WTC11 (cell line): ENCODE measurements at regions not wholly inside any gene's neighbourhood (a gene's known extent, or its start where the extent isn't known, plus 50 kb on each side); places are given as distances from the start of the nearest gene placed in this dataset.

Experiments used
- ATAC-seq: fragments of 200-7000 bp; cut with Tn5 transposase; 2 replicates; pipeline ENCODE4 v1.10.0; 2021; ENCODE audit warnings: mild to moderate bottlenecking, moderate library complexity
- CTCF ChIA-PET: fragments of 300-600 bp; sonication (Branson Sonifier 250); formaldehyde crosslinking; loops from one replicate; lab custom pipeline; 2021; ENCODE audit warnings: antibody characterized with exemption; lab: Charles Lee
- POLR2A ChIA-PET: fragments of 350-600 bp; sonication (Branson Sonifier 250); formaldehyde crosslinking; loops from one replicate; lab custom pipeline; 2021; ENCODE audit warnings: antibody characterized with exemption; lab: Charles Lee
- DNase-seq: peaks from one replicate; pipeline ENCODE4 v3.0.0; 2021; ENCODE audit warnings: low spot score
- H3K27ac Mint-ChIP-seq: 2 replicates; pipeline ENCODE4 v1.8.0; 2021; ENCODE audit warnings: mixed read lengths
- H3K27me3 Mint-ChIP-seq: 2 replicates; pipeline ENCODE4 v1.8.0; 2021; ENCODE audit warnings: low read depth, mild to moderate bottlenecking, moderate library complexity, mixed read lengths
- H3K36me3 Mint-ChIP-seq: 2 replicates; pipeline ENCODE4 v1.8.0; 2021; ENCODE audit warnings: mixed read lengths
- H3K4me1 Mint-ChIP-seq: 2 replicates; pipeline ENCODE4 v1.8.0; 2022; ENCODE audit warnings: mixed read lengths
- H3K4me3 Mint-ChIP-seq: 2 replicates; pipeline ENCODE4 v1.8.0; 2021; ENCODE audit warnings: mild to moderate bottlenecking, moderate library complexity, mixed read lengths
- H3K9me3 Mint-ChIP-seq: 2 replicates; pipeline ENCODE4 v1.8.0; 2021; ENCODE audit warnings: mixed read lengths
- AFF4 ChIP-seq: sonication (generic); formaldehyde crosslinking; IDR thresholded peaks from 2 replicates; pipeline ENCODE4 v1.8.1; 2023; ENCODE audit warnings: mild to moderate bottlenecking, missing genetic modification reagents, borderline replicate concordance
- AR ChIP-seq: fragments of 250-450 bp; sonication (Bioruptor Pico); IDR thresholded peaks from 2 replicates; pipeline ENCODE4 v1.9.0; 2021; ENCODE audit warnings: mild to moderate bottlenecking
- ATF2 ChIP-seq: sonication (generic); formaldehyde crosslinking; IDR thresholded peaks from 2 replicates; pipeline ENCODE4 v1.8.1; 2022; ENCODE audit warnings: low read depth, missing genetic modification reagents, borderline replicate concordance
- ATF3 ChIP-seq: sonication (generic); formaldehyde crosslinking; conservative IDR thresholded peaks from 2 replicates; pipeline ENCODE4 v1.8.1; 2022; ENCODE audit warnings: mild to moderate bottlenecking, missing genetic modification reagents
- E2F1 ChIP-seq: sonication (generic); formaldehyde crosslinking; IDR thresholded peaks from 2 replicates; pipeline ENCODE4 v1.8.0; 2022; ENCODE audit warnings: mild to moderate bottlenecking, missing genetic modification reagents
- ERG ChIP-seq: fragments of 250-450 bp; sonication (Bioruptor Pico); IDR thresholded peaks from 2 replicates; pipeline ENCODE4 v1.8.0; 2021; ENCODE audit warnings: mild to moderate bottlenecking
- ETV6 ChIP-seq: sonication (generic); formaldehyde crosslinking; IDR thresholded peaks from 2 replicates; pipeline ENCODE4 v1.8.1; 2022; ENCODE audit warnings: mild to moderate bottlenecking, missing genetic modification reagents
- GTF2I ChIP-seq: fragments of 250-450 bp; sonication (Bioruptor Pico); conservative IDR thresholded peaks from 2 replicates; pipeline ENCODE4 v1.4.0; 2021; ENCODE audit warnings: mild to moderate bottlenecking
- MLX ChIP-seq: sonication (generic); formaldehyde crosslinking; IDR thresholded peaks from 2 replicates; pipeline ENCODE4 v1.8.1; 2023; ENCODE audit warnings: mild to moderate bottlenecking, missing genetic modification reagents, moderate library complexity
- NR2C2 ChIP-seq: sonication (generic); formaldehyde crosslinking; IDR thresholded peaks from 2 replicates; pipeline ENCODE4 v1.8.0; 2022; ENCODE audit warnings: mild to moderate bottlenecking, missing genetic modification reagents
- NR3C1 ChIP-seq: sonication (generic); formaldehyde crosslinking; conservative IDR thresholded peaks from 2 replicates; pipeline ENCODE4 v1.8.1; 2023; ENCODE audit warnings: low read depth, mild to moderate bottlenecking, missing genetic modification reagents
- SMAD3 ChIP-seq: sonication (generic); formaldehyde crosslinking; IDR thresholded peaks from 2 replicates; pipeline ENCODE4 v1.8.0; 2022; ENCODE audit warnings: missing genetic modification reagents, mild to moderate bottlenecking, borderline replicate concordance
- SMAD4 ChIP-seq: sonication (generic); formaldehyde crosslinking; IDR thresholded peaks from 2 replicates; pipeline ENCODE4 v1.8.0; 2022; ENCODE audit warnings: mild to moderate bottlenecking, missing genetic modification reagents
- SP1 ChIP-seq: sonication (generic); formaldehyde crosslinking; conservative IDR thresholded peaks from 2 replicates; pipeline ENCODE4 v1.8.1; 2022; ENCODE audit warnings: missing genetic modification reagents
- TEAD1 ChIP-seq: sonication (generic); formaldehyde crosslinking; IDR thresholded peaks from 2 replicates; pipeline ENCODE4 v1.8.0; 2022; ENCODE audit warnings: mild to moderate bottlenecking, missing genetic modification reagents
- USF2 ChIP-seq: sonication (generic); formaldehyde crosslinking; IDR thresholded peaks from 2 replicates; pipeline ENCODE4 v1.8.1; 2023; ENCODE audit warnings: mild to moderate bottlenecking, missing genetic modification reagents, moderate library complexity
- ZNF425 ChIP-seq: fragments of 250-450 bp; sonication (Bioruptor Pico); conservative IDR thresholded peaks from 2 replicates; pipeline ENCODE4 v1.9.0; 2021; ENCODE audit warnings: mild to moderate bottlenecking

GRCh38 chr9:96058218-96058617 is 182.7 kb downstream of the ERCC6L2 start:
- H3K9me3 Mint-ChIP-seq = peaks cover 29% of the 10 kb centered on the region
- no peak for ATAC-seq
- peaks cover 9% of the 10 kb centered on the region for H3K4me1 Mint-ChIP-seq
- no peak overlapping the region for H3K27ac Mint-ChIP-seq
- ChIA-PET POLR2A (no interaction called here), CTCF (interaction anchor here (1.0 kb wide), 1 partner anchor 322 kb away, joined by 3 read pairs; no protein-coding TSS in a partner anchor)
- peaks cover 8% of the 10 kb centered on the region for H3K27me3 Mint-ChIP-seq
- no peak overlapping the region for H3K4me3 Mint-ChIP-seq
- H3K36me3 Mint-ChIP-seq = peaks cover 7% of the 10 kb centered on the region
- TF ChIP-seq SMAD4 (CRISPR knock-in tag) (no peak), TEAD1 (no peak), E2F1 (no peak), NR3C1 (CRISPR knock-in tag) (no peak), ETV6 (CRISPR knock-in tag) (no peak)
- DNase-seq = no peak

GRCh38 chr9:96057155-96057554 is 181.7 kb downstream of the ERCC6L2 start:
- Mint-ChIP-seq H3K27me3 (peaks cover 8% of the 10 kb centered on the region), H3K36me3 (peaks cover 7% of the 10 kb centered on the region), H3K9me3 (peaks cover 30% of the 10 kb centered on the region), H3K4me3 (no peak overlapping the region), H3K27ac (no peak overlapping the region), H3K4me1 (peaks cover 12% of the 10 kb centered on the region)
- ATAC-seq (no peak), DNase-seq (no peak)
- ChIA-PET POLR2A (no interaction called here), CTCF (interaction anchor here (0.6 kb wide), 1 partner anchor 108 kb away, joined by 3 read pairs; no protein-coding TSS in a partner anchor)
- TF ChIP-seq AFF4 (CRISPR knock-in tag) = no peak
- TF ChIP-seq ERG (CRISPR knock-in tag) = no peak
- no peak for TF ChIP-seq AR
- no peak for TF ChIP-seq TEAD1
- TF ChIP-seq SMAD3 (CRISPR knock-in tag) = no peak
- no peak for TF ChIP-seq USF2 (CRISPR knock-in tag)

- no peak overlapping the region for H3K27ac Mint-ChIP-seq
- TF ChIP-seq MLX (CRISPR knock-in tag) = no peak
- no peak for TF ChIP-seq GTF2I
- TF ChIP-seq ATF3 (CRISPR knock-in tag) = no peak
- no peak for TF ChIP-seq ZNF425 (CRISPR knock-in tag)
- no peak for TF ChIP-seq ATF2 (CRISPR knock-in tag)
- TF ChIP-seq SP1 (CRISPR knock-in tag) = no peak
- no peak for TF ChIP-seq NR2C2
Observed at GRCh38 chr9:96056226-96056625, 180.7 kb downstream of the ERCC6L2 start.

More at GRCh38 chr9:96056226-96056625, 180.7 kb downstream of the ERCC6L2 start:
- H3K9me3 Mint-ChIP-seq = peaks cover 33% of the 10 kb centered on the region
- ChIA-PET CTCF (no interaction called here), POLR2A (no interaction called here)
- ATAC-seq = no peak
- no peak for DNase-seq
- no peak overlapping the region for H3K4me3 Mint-ChIP-seq
- peaks cover 8% of the 10 kb centered on the region for H3K27me3 Mint-ChIP-seq
- peaks cover 8% of the 10 kb centered on the region for H3K4me1 Mint-ChIP-seq
- peaks cover 7% of the 10 kb centered on the region for H3K36me3 Mint-ChIP-seq
